ENCODE measurements at regions not wholly inside any gene's neighbourhood (a gene's known extent, or its start where the extent isn't known, plus 50 kb on each side); places are given as distances from the start of the nearest gene placed in this dataset.

DNA sequence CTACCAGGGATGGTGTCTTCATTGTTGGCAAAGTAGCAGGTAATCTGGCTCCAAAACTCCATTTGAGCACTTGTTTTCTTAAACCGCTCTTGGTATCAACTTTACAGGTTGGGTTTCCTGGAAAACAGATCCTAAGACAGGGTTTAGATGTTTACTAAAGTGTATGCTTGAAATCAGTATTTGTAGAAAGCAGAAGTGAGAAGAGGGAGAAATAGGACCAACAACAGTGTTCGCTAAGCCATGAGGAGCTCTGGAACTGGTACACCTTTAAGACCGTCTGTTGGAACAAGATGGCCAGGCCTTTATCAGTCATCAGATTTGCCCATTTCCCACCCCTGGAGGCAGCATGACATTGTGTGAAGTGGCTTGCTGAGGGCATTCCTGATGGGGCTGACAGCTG lies 171.0 kb upstream of the COL8A1 start:
- DNase-seq (ENCODE audit: low spot score, unreplicated experiment): no peak
- Mint-ChIP-seq H3K9me3 (ENCODE audit: low read depth) (no peaks in the 10 kb centered on the region), H3K27ac (no peak overlapping the region), H3K27me3 (no peaks in the 10 kb centered on the region), H3K36me3 (ENCODE audit: insufficient read depth) (no peaks in the 10 kb centered on the region), H3K4me3 (ENCODE audit: low read depth) (no peak overlapping the region), H3K4me1 (ENCODE audit: low read depth) (no peaks in the 10 kb centered on the region)
- TF ChIP-seq, protein P1, sequence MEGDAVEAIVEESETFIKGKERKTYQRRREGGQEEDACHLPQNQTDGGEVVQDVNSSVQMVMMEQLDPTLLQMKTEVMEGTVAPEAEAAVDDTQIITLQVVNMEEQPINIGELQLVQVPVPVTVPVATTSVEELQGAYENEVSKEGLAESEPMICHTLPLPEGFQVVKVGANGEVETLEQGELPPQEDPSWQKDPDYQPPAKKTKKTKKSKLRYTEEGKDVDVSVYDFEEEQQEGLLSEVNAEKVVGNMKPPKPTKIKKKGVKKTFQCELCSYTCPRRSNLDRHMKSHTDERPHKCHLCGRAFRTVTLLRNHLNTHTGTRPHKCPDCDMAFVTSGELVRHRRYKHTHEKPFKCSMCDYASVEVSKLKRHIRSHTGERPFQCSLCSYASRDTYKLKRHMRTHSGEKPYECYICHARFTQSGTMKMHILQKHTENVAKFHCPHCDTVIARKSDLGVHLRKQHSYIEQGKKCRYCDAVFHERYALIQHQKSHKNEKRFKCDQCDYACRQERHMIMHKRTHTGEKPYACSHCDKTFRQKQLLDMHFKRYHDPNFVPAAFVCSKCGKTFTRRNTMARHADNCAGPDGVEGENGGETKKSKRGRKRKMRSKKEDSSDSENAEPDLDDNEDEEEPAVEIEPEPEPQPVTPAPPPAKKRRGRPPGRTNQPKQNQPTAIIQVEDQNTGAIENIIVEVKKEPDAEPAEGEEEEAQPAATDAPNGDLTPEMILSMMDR (IDR thresholded peaks at IDR 0.05; ENCODE audit: unreplicated experiment): no peak

DNA sequence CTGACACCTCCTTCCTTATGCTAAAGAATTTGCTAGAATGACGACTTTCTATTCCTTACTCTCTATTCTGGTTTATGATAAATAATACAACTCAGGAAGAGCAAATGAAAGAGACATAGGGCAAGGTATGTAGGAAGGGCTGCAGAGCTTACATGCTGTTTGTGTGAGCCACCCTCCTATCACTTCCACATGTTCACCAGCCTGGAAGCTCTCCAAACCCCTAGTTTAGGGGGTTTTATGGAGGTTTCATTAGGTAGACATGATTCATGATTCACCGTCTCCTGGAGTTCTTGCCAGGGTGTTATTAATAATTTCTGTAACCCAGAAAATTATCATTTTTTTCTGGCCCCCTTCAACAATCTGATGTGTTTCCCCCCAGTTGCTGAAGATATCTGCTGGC lies 172.1 kb upstream of the COL8A1 start:
- no peaks in the 10 kb centered on the region for H3K27me3 Mint-ChIP-seq
- no peak overlapping the region for H3K4me3 Mint-ChIP-seq (ENCODE audit: low read depth)
- DNase-seq (ENCODE audit: low spot score, unreplicated experiment): no peak
- H3K36me3 Mint-ChIP-seq (ENCODE audit: insufficient read depth): no peaks in the 10 kb centered on the region
- H3K9me3 Mint-ChIP-seq (ENCODE audit: low read depth): no peaks in the 10 kb centered on the region
- TF ChIP-seq, protein P1 (IDR thresholded peaks at IDR 0.05; ENCODE audit: unreplicated experiment): no peak
- H3K4me1 Mint-ChIP-seq (ENCODE audit: low read depth): no peaks in the 10 kb centered on the region
- no peak overlapping the region for H3K27ac Mint-ChIP-seq

DNA sequence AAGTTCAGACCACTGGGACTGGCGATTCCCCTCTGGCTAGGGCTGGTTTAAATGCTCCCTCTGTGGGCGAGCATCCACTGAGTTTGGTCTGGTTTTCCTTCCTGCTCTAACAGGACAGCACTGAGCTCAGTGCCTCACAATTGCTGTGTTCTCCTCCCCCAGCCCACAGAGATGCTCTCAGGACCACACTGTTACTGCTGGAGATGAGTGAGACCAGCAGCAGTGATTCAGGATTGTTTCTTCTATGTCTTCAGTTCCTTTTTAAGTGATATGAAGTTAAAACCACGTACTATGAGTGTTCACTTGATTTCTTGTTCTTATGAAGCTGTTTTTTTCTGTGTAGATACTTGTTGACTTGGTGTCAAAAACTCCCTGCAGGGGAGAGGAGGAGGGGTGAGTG lies 180.4 kb upstream of the COL8A1 start:
- Mint-ChIP-seq H3K36me3 (ENCODE audit: insufficient read depth) (no peaks in the 10 kb centered on the region), H3K4me1 (ENCODE audit: low read depth) (no peaks in the 10 kb centered on the region), H3K27ac (no peak overlapping the region), H3K27me3 (no peaks in the 10 kb centered on the region), H3K9me3 (ENCODE audit: low read depth) (peaks cover 3% of the 10 kb centered on the region), H3K4me3 (ENCODE audit: low read depth) (no peak overlapping the region)
- no peak for DNase-seq (ENCODE audit: low spot score, unreplicated experiment)
- TF ChIP-seq, protein P1 (IDR thresholded peaks at IDR 0.05; ENCODE audit: unreplicated experiment): no peak

DNA sequence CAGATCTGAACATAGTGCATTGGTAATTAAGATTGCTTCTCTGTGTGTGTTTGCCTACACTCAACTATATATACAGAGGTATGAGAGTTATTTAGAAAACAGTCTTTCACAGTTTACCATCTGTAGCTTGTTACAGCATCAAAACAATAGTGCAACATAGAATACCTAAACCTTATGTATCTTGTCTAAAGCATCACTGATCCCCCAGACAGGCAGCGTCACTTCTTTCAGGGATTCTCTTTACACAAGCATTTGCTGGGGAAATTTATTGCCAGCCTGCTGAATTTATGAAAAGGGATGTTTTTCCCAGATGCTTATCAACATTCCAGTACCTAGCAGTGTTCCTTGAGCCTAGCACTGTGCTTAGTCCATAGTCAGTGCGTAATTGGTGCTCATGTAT lies 195.8 kb upstream of the COL8A1 start:
- DNase-seq (ENCODE audit: low spot score, unreplicated experiment): no peak
- TF ChIP-seq, protein P1 (IDR thresholded peaks at IDR 0.05; ENCODE audit: unreplicated experiment): no peak
- Mint-ChIP-seq H3K36me3 (ENCODE audit: insufficient read depth) (no peaks in the 10 kb centered on the region), H3K27ac (no peak overlapping the region), H3K4me3 (ENCODE audit: low read depth) (no peak overlapping the region), H3K27me3 (no peaks in the 10 kb centered on the region), H3K9me3 (ENCODE audit: low read depth) (no peaks in the 10 kb centered on the region), H3K4me1 (ENCODE audit: low read depth) (no peaks in the 10 kb centered on the region)

DNA sequence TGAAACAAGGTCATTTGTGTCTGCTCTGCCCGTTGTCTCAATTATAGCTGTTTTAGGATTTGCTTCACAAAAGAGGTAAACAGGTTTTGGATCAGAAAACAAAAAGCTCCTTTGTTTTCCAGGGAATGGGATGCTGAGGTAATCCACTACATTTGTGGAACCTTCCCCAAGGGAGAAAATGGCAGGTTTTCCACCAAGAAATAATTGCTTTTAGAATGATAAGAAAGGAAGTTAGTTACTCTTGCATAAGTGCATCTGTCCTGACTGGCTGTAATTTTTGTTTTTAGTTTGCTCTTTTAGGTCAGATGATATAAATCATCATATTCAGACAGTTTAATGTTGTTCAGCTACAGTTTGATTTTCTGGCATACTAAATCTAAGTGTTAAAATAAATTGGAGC lies 198.5 kb upstream of the COL8A1 start:
- no peak overlapping the region for H3K4me3 Mint-ChIP-seq (ENCODE audit: low read depth)
- no peak overlapping the region for H3K27ac Mint-ChIP-seq
- DNase-seq (ENCODE audit: low spot score, unreplicated experiment): no peak
- H3K9me3 Mint-ChIP-seq (ENCODE audit: low read depth): no peaks in the 10 kb centered on the region
- no peaks in the 10 kb centered on the region for H3K4me1 Mint-ChIP-seq (ENCODE audit: low read depth)
- H3K27me3 Mint-ChIP-seq: no peaks in the 10 kb centered on the region
- H3K36me3 Mint-ChIP-seq (ENCODE audit: insufficient read depth): no peaks in the 10 kb centered on the region
- TF ChIP-seq, protein P1 (IDR thresholded peaks at IDR 0.05; ENCODE audit: unreplicated experiment): no peak

All from progenitor cell of endocrine pancreas (in vitro differentiated cells).